ENCODE measurements at regions not wholly inside any gene's neighbourhood (a gene's known extent, or its start where the extent isn't known, plus 50 kb on each side); places are given as distances from the start of the nearest gene placed in this dataset.
"Not testable (repeated sequence)": the region's sequence is repeated elsewhere in the genome, so short reads cannot be mapped to it uniquely, and the experiment has no call there.

GRCh38 chr18:78873926-78874500 lies 105.6 kb upstream of the SALL3 start:
- H3K4me1 ChIP-seq (ENCODE audit: insufficient read depth): no peaks in the 10 kb centered on the region
- no peaks in the 10 kb centered on the region for H3K36me3 ChIP-seq (ENCODE audit: insufficient read depth)
- 78% methylated on average over 6 of the region's 6 CpGs for WGBS
- no peak for DNase-seq (ENCODE audit: extremely low spot score)
- H3K4me3 ChIP-seq (ENCODE audit: low read depth, low read length): no peak overlapping the region
- no peak overlapping the region for H3K27ac ChIP-seq (ENCODE audit: low read depth)

GRCh38 chr18:78875016-78875777 lies 104.4 kb upstream of the SALL3 start:
- H3K36me3 ChIP-seq (ENCODE audit: insufficient read depth): no peaks in the 10 kb centered on the region
- no peak for DNase-seq (ENCODE audit: extremely low spot score)
- H3K27ac ChIP-seq (ENCODE audit: low read depth): no peak overlapping the region
- H3K4me3 ChIP-seq (ENCODE audit: low read depth, low read length): no peak overlapping the region
- no peaks in the 10 kb centered on the region for H3K4me1 ChIP-seq (ENCODE audit: insufficient read depth)
- 73% methylated on average over 11 of the region's 11 CpGs for WGBS

- H3K4me3 ChIP-seq (ENCODE audit: low read depth, low read length): no peak overlapping the region
- H3K27ac ChIP-seq (ENCODE audit: low read depth): no peak overlapping the region
- H3K4me1 ChIP-seq (ENCODE audit: insufficient read depth): no peaks in the 10 kb centered on the region
- H3K36me3 ChIP-seq (ENCODE audit: insufficient read depth): no peaks in the 10 kb centered on the region
- 93% methylated on average over 26 of the region's 26 CpGs for WGBS
- no peak for DNase-seq (ENCODE audit: extremely low spot score)
Measured at GRCh38 chr18:78875778-78876650, 103.6 kb upstream of the SALL3 start.

- Histone ChIP-seq H3K27ac (ENCODE audit: low read depth) (no peak overlapping the region), H3K36me3 (ENCODE audit: insufficient read depth) (no peaks in the 10 kb centered on the region), H3K4me3 (ENCODE audit: low read depth, low read length) (no peak overlapping the region), H3K4me1 (ENCODE audit: insufficient read depth) (no peaks in the 10 kb centered on the region)
- DNase-seq (ENCODE audit: extremely low spot score): no peak
- 63% methylated on average over 8 of the region's 8 CpGs for WGBS
Measured at GRCh38 chr18:78876868-78877267, 102.8 kb upstream of the SALL3 start.

- DNase-seq (ENCODE audit: extremely low spot score): no peak
- no peak overlapping the region for H3K27ac ChIP-seq (ENCODE audit: low read depth)
- H3K4me1 ChIP-seq (ENCODE audit: insufficient read depth): no peaks in the 10 kb centered on the region
- 92% methylated on average over 15 of the region's 15 CpGs for WGBS
- H3K36me3 ChIP-seq (ENCODE audit: insufficient read depth): no peaks in the 10 kb centered on the region
- no peak overlapping the region for H3K4me3 ChIP-seq (ENCODE audit: low read depth, low read length)
Measured at GRCh38 chr18:78878335-78878734, 101.3 kb upstream of the SALL3 start.

- not testable (repeated sequence) for H3K36me3 ChIP-seq (ENCODE audit: insufficient read depth); H3K4me1 ChIP-seq (ENCODE audit: insufficient read depth); H3K27ac ChIP-seq (ENCODE audit: low read depth); H3K4me3 ChIP-seq (ENCODE audit: low read depth, low read length); DNase-seq (ENCODE audit: extremely low spot score)
- WGBS: 88% methylated on average over 56 of the region's 56 CpGs
Measured at GRCh38 chr18:78879072-78879883, 100.3 kb upstream of the SALL3 start.

- Histone ChIP-seq H3K27ac (ENCODE audit: low read depth) (no peak overlapping the region), H3K4me3 (ENCODE audit: low read depth, low read length) (no peak overlapping the region), H3K36me3 (ENCODE audit: insufficient read depth) (no peaks in the 10 kb centered on the region), H3K4me1 (ENCODE audit: insufficient read depth) (no peaks in the 10 kb centered on the region)
- WGBS: 72% methylated on average over 7 of the region's 7 CpGs
- DNase-seq (ENCODE audit: extremely low spot score): no peak
Measured at GRCh38 chr18:78882585-78882984, 97.0 kb upstream of the SALL3 start.

GRCh38 chr18:78883501-78883900 lies 96.1 kb upstream of the SALL3 start:
- Histone ChIP-seq H3K4me1 (ENCODE audit: insufficient read depth) (no peaks in the 10 kb centered on the region), H3K4me3 (ENCODE audit: low read depth, low read length) (no peak overlapping the region), H3K36me3 (ENCODE audit: insufficient read depth) (no peaks in the 10 kb centered on the region), H3K27ac (ENCODE audit: low read depth) (no peak overlapping the region)
- DNase-seq (ENCODE audit: extremely low spot score): no peak
- WGBS: 97% methylated on average over 4 of the region's 4 CpGs

GRCh38 chr18:78884502-78884901 lies 95.1 kb upstream of the SALL3 start:
- DNase-seq (ENCODE audit: extremely low spot score): no peak
- Histone ChIP-seq H3K36me3 (ENCODE audit: insufficient read depth) (no peaks in the 10 kb centered on the region), H3K4me1 (ENCODE audit: insufficient read depth) (no peaks in the 10 kb centered on the region), H3K4me3 (ENCODE audit: low read depth, low read length) (no peak overlapping the region), H3K27ac (ENCODE audit: low read depth) (no peak overlapping the region)
- 84% methylated on average over 1 of the region's 1 CpG for WGBS

GRCh38 chr18:78889250-78889649 lies 90.4 kb upstream of the SALL3 start:
- Histone ChIP-seq H3K4me3 (ENCODE audit: low read depth, low read length) (no peak overlapping the region), H3K36me3 (ENCODE audit: insufficient read depth) (no peaks in the 10 kb centered on the region), H3K27ac (ENCODE audit: low read depth) (no peak overlapping the region), H3K4me1 (ENCODE audit: insufficient read depth) (no peaks in the 10 kb centered on the region)
- no peak for DNase-seq (ENCODE audit: extremely low spot score)
- 89% methylated on average over 1 of the region's 1 CpG for WGBS

GRCh38 chr18:78890388-78890787 lies 89.2 kb upstream of the SALL3 start:
- 95% methylated on average over 3 of the region's 3 CpGs for WGBS
- DNase-seq (ENCODE audit: extremely low spot score): no peak
- Histone ChIP-seq H3K27ac (ENCODE audit: low read depth) (no peak overlapping the region), H3K36me3 (ENCODE audit: insufficient read depth) (no peaks in the 10 kb centered on the region), H3K4me3 (ENCODE audit: low read depth, low read length) (no peak overlapping the region), H3K4me1 (ENCODE audit: insufficient read depth) (no peaks in the 10 kb centered on the region)

- DNase-seq (ENCODE audit: extremely low spot score): no peak
- WGBS: 82% methylated on average over 4 of the region's 4 CpGs
- Histone ChIP-seq H3K36me3 (ENCODE audit: insufficient read depth) (no peaks in the 10 kb centered on the region), H3K27ac (ENCODE audit: low read depth) (no peak overlapping the region), H3K4me3 (ENCODE audit: low read depth, low read length) (no peak overlapping the region), H3K4me1 (ENCODE audit: insufficient read depth) (no peaks in the 10 kb centered on the region)
Measured at GRCh38 chr18:78891185-78891762, 88.3 kb upstream of the SALL3 start.

- Histone ChIP-seq H3K4me3 (ENCODE audit: low read depth, low read length) (no peak overlapping the region), H3K27ac (ENCODE audit: low read depth) (no peak overlapping the region), H3K36me3 (ENCODE audit: insufficient read depth) (no peaks in the 10 kb centered on the region), H3K4me1 (ENCODE audit: insufficient read depth) (no peaks in the 10 kb centered on the region)
- DNase-seq (ENCODE audit: extremely low spot score): no peak
- WGBS: 83% methylated on average over 13 of the region's 13 CpGs
Measured at GRCh38 chr18:78892177-78892576, 87.4 kb upstream of the SALL3 start.
